ENCODE measurements at regions not wholly inside any gene's neighbourhood (a gene's known extent, or its start where the extent isn't known, plus 50 kb on each side); places are given as distances from the start of the nearest gene placed in this dataset.

DNA sequence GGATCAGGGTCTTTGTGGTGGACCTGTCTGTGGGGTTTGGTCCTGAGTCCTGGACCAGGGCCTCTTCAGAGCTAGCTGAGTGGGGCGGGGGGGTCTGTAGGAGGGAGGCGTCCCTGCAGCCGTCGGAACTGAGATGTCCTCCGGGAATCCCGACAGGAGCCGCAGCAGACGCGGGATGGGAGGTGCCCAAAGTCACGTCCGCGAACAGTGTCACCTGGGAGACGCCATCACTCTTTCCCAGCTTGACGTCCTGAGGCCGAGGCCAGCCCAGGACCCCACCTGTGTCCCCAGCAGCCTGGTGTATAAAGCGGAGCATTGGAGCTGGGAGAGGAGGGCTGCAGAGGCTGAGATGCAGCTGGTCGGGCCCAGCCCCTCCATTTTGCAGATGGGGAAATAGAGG lies 1234.7 kb downstream of the BRD1 start:
- H3K27me3 ChIP-seq (ENCODE audit: insufficient read depth), result no peaks in the 10 kb centered on the region
- H4K20me1 ChIP-seq (replicated peaks; ENCODE audit: insufficient read depth), result no peaks in the 10 kb centered on the region
- no peaks in the 10 kb centered on the region for H3F3A ChIP-seq (replicated peaks; ENCODE audit: low read depth)
- no peaks in the 10 kb centered on the region for H3K4me1 ChIP-seq (ENCODE audit: insufficient read depth)
- ATAC-seq, result no peak
- no peak overlapping the region for H3K27ac ChIP-seq (ENCODE audit: low read depth)
- no peaks in the 10 kb centered on the region for H3K4me1 Mint-ChIP-seq
- no peaks in the 10 kb centered on the region for H3K9me2 ChIP-seq (ENCODE audit: insufficient read depth)
- no peak overlapping the region for H3K27ac Mint-ChIP-seq
- no peak overlapping the region for H3K4me3 ChIP-seq
- DNase-seq (ENCODE audit: low spot score), result no peak
- H3K4me3 Mint-ChIP-seq, result no peak overlapping the region
- H3K36me3 Mint-ChIP-seq (ENCODE audit: low read depth), result peaks cover 11% of the 10 kb centered on the region
- no peaks in the 10 kb centered on the region; the same call in 2 of the 3 replicates for H3K9me3 Mint-ChIP-seq
- no peak for TF ChIP-seq CREB1 (CRISPR knock-in tag; IDR thresholded peaks at IDR 0.05; ENCODE audit: low read depth)
- TF ChIP-seq ZNF331 (CRISPR knock-in tag; IDR thresholded peaks at IDR 0.05; ENCODE audit: low read depth), result no peak
- no peak for TF ChIP-seq JUNB (IDR thresholded peaks at IDR 0.05; ENCODE audit: unreplicated experiment)
- TF ChIP-seq POLR2AphosphoS5 (IDR thresholded peaks at IDR 0.05; ENCODE audit: low read depth), result no peak
- TF ChIP-seq EZH2 (IDR thresholded peaks at IDR 0.05; ENCODE audit: low read depth, unreplicated experiment), result no peak
- no peak for TF ChIP-seq STAT1 (IDR thresholded peaks at IDR 0.05; ENCODE audit: unreplicated experiment)
- TF ChIP-seq ZNF462 (CRISPR knock-in tag; IDR thresholded peaks at IDR 0.05), result no peak
- TF ChIP-seq EZH2phosphoT487 (IDR thresholded peaks at IDR 0.05; ENCODE audit: unreplicated experiment), result no peak
- TF ChIP-seq, protein P1, sequence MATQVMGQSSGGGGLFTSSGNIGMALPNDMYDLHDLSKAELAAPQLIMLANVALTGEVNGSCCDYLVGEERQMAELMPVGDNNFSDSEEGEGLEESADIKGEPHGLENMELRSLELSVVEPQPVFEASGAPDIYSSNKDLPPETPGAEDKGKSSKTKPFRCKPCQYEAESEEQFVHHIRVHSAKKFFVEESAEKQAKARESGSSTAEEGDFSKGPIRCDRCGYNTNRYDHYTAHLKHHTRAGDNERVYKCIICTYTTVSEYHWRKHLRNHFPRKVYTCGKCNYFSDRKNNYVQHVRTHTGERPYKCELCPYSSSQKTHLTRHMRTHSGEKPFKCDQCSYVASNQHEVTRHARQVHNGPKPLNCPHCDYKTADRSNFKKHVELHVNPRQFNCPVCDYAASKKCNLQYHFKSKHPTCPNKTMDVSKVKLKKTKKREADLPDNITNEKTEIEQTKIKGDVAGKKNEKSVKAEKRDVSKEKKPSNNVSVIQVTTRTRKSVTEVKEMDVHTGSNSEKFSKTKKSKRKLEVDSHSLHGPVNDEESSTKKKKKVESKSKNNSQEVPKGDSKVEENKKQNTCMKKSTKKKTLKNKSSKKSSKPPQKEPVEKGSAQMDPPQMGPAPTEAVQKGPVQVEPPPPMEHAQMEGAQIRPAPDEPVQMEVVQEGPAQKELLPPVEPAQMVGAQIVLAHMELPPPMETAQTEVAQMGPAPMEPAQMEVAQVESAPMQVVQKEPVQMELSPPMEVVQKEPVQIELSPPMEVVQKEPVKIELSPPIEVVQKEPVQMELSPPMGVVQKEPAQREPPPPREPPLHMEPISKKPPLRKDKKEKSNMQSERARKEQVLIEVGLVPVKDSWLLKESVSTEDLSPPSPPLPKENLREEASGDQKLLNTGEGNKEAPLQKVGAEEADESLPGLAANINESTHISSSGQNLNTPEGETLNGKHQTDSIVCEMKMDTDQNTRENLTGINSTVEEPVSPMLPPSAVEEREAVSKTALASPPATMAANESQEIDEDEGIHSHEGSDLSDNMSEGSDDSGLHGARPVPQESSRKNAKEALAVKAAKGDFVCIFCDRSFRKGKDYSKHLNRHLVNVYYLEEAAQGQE (IDR thresholded peaks at IDR 0.05; ENCODE audit: unreplicated experiment), result no peak
- TF ChIP-seq, protein P2, sequence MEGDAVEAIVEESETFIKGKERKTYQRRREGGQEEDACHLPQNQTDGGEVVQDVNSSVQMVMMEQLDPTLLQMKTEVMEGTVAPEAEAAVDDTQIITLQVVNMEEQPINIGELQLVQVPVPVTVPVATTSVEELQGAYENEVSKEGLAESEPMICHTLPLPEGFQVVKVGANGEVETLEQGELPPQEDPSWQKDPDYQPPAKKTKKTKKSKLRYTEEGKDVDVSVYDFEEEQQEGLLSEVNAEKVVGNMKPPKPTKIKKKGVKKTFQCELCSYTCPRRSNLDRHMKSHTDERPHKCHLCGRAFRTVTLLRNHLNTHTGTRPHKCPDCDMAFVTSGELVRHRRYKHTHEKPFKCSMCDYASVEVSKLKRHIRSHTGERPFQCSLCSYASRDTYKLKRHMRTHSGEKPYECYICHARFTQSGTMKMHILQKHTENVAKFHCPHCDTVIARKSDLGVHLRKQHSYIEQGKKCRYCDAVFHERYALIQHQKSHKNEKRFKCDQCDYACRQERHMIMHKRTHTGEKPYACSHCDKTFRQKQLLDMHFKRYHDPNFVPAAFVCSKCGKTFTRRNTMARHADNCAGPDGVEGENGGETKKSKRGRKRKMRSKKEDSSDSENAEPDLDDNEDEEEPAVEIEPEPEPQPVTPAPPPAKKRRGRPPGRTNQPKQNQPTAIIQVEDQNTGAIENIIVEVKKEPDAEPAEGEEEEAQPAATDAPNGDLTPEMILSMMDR (conservative IDR thresholded peaks at IDR 0.05; ENCODE audit: low read depth in 2 of 2), result no peak
- TF ChIP-seq ZNF114 (CRISPR knock-in tag; IDR thresholded peaks at IDR 0.05), result no peak
- no peak overlapping the region for H3K4me2 ChIP-seq
- peaks cover 9% of the 10 kb centered on the region for H3K27me3 Mint-ChIP-seq (ENCODE audit: insufficient read depth, low read depth, poor library complexity)
- no peaks in the 10 kb centered on the region for H3K79me2 ChIP-seq (replicated peaks; ENCODE audit: insufficient read depth)
- no peak overlapping the region for H2AFZ ChIP-seq
- H3K36me3 ChIP-seq (ENCODE audit: insufficient read depth), result no peaks in the 10 kb centered on the region

Data from GM23338 (cell line).